ENCODE measurements at regions not wholly inside any gene's neighbourhood (a gene's known extent, or its start where the extent isn't known, plus 50 kb on each side); places are given as distances from the start of the nearest gene placed in this dataset.

- ATAC-seq (no peak), DNase-seq (no peak)
- no peaks in the 10 kb centered on the region for H3K9me3 Mint-ChIP-seq
- H3K27me3 Mint-ChIP-seq: peaks cover 2% of the 10 kb centered on the region
- TF ChIP-seq CTCF (IDR thresholded peaks at IDR 0.05): no peak
- no peaks in the 10 kb centered on the region for H3K36me3 Mint-ChIP-seq (ENCODE audit: low read depth)
- no peak overlapping the region for H3K27ac Mint-ChIP-seq
- POLR2A ChIA-PET: no interaction called here
- CTCF ChIA-PET: no interaction called here
- H3K4me1 Mint-ChIP-seq (ENCODE audit: low read depth): no peaks in the 10 kb centered on the region
- intact Hi-C loops (cut with micrococcal nuclease): no loop called here
- H3K4me3 Mint-ChIP-seq: no peak overlapping the region
Observed at GRCh38 chr10:60456053-60456452, 66.4 kb upstream of the ANK3 start.

GRCh38 chr10:60454336-60454735 is 64.7 kb upstream of the ANK3 start:
- ChIA-PET CTCF (no interaction called here), POLR2A (no interaction called here)
- no peak for TF ChIP-seq CTCF (IDR thresholded peaks at IDR 0.05)
- Mint-ChIP-seq H3K4me1 (ENCODE audit: low read depth) (no peaks in the 10 kb centered on the region), H3K27me3 (peaks cover 2% of the 10 kb centered on the region), H3K36me3 (ENCODE audit: low read depth) (no peaks in the 10 kb centered on the region), H3K9me3 (no peaks in the 10 kb centered on the region), H3K27ac (no peak overlapping the region), H3K4me3 (no peak overlapping the region)
- DNase-seq (no peak), ATAC-seq (no peak)
- intact Hi-C loops (cut with micrococcal nuclease): no loop called here

- Mint-ChIP-seq H3K27ac (no peak overlapping the region), H3K4me1 (ENCODE audit: low read depth) (no peaks in the 10 kb centered on the region), H3K27me3 (peaks cover 2% of the 10 kb centered on the region), H3K36me3 (ENCODE audit: low read depth) (no peaks in the 10 kb centered on the region), H3K4me3 (no peak overlapping the region), H3K9me3 (no peaks in the 10 kb centered on the region)
- ChIA-PET POLR2A (no interaction called here), CTCF (interaction anchor here (1.5 kb wide), 1 partner anchor 194 kb away, joined by 4 read pairs; no protein-coding TSS in a partner anchor)
- DNase-seq (no peak), ATAC-seq (no peak)
- intact Hi-C loops (cut with micrococcal nuclease): no loop called here
- no peak for TF ChIP-seq CTCF (IDR thresholded peaks at IDR 0.05)
Observed at GRCh38 chr10:60453036-60453435, 63.4 kb upstream of the ANK3 start.

GRCh38 chr10:60450291-60450690 is 60.6 kb upstream of the ANK3 start:
- POLR2A ChIA-PET: no interaction called here
- CTCF ChIA-PET: no interaction called here
- ATAC-seq (no peak), DNase-seq (no peak)
- intact Hi-C loops (cut with micrococcal nuclease): no loop called here
- no peak for TF ChIP-seq CTCF (IDR thresholded peaks at IDR 0.05)
- no peaks in the 10 kb centered on the region for H3K27me3 Mint-ChIP-seq
- no peaks in the 10 kb centered on the region for H3K36me3 Mint-ChIP-seq (ENCODE audit: low read depth)
- H3K4me3 Mint-ChIP-seq: no peak overlapping the region
- peaks cover 11% of the 10 kb centered on the region for H3K4me1 Mint-ChIP-seq (ENCODE audit: low read depth)
- no peaks in the 10 kb centered on the region for H3K9me3 Mint-ChIP-seq
- no peak overlapping the region for H3K27ac Mint-ChIP-seq

GRCh38 chr10:60448246-60448645 is 58.6 kb upstream of the ANK3 start:
- CTCF ChIA-PET: no interaction called here
- POLR2A ChIA-PET: no interaction called here
- H3K36me3 Mint-ChIP-seq (ENCODE audit: low read depth): no peaks in the 10 kb centered on the region
- TF ChIP-seq CTCF (IDR thresholded peaks at IDR 0.05): no peak
- H3K27me3 Mint-ChIP-seq: no peaks in the 10 kb centered on the region
- H3K4me1 Mint-ChIP-seq (ENCODE audit: low read depth): peaks cover 11% of the 10 kb centered on the region
- no peaks in the 10 kb centered on the region for H3K9me3 Mint-ChIP-seq
- ATAC-seq (no peak), DNase-seq (no peak)
- intact Hi-C loops (cut with micrococcal nuclease): no loop called here
- no peak overlapping the region for H3K27ac Mint-ChIP-seq
- no peak overlapping the region for H3K4me3 Mint-ChIP-seq
